ENCODE measurements at regions not wholly inside any gene's neighbourhood (a gene's known extent, or its start where the extent isn't known, plus 50 kb on each side); places are given as distances from the start of the nearest gene placed in this dataset.
"Not testable (repeated sequence)": the region's sequence is repeated elsewhere in the genome, so short reads cannot be mapped to it uniquely, and the experiment has no call there.

DNA sequence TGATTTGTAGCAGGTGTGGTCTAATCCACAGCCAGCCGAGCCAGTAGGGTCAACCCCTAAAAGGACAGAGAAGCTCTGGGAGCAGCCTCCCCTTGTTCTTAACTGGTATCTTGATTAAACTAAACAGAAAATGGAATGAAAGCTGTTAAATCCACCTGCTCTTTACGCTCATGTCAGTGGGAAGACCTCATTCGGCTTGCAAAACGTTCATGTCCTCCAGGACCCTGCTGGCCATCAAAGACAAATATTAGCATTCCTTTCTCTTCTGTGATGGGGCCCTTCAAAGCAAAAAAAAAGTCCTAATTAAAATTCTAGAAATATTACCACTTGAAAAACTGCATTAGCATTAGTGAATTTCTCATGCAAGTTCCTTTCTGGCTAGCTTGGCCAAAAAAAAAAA, 355.0 kb downstream of the ANAPC1 start:
- not testable (repeated sequence) for TF ChIP-seq POLR2AphosphoS5 (IDR thresholded peaks at IDR 0.05; ENCODE audit: low read depth, low read length); TAF1 (IDR thresholded peaks at IDR 0.05; ENCODE audit: low read depth, low read length); POLR2A (IDR thresholded peaks at IDR 0.05; ENCODE audit: low read depth, low read length); POU2F2 (IDR thresholded peaks at IDR 0.05; ENCODE audit: low read depth, low read length); PAX5 (IDR thresholded peaks at IDR 0.05; ENCODE audit: insufficient read depth, low read length, severe bottlenecking); SPI1 (IDR thresholded peaks at IDR 0.05; ENCODE audit: low read depth, low read length)

All from GM12891 (cell line).